ENCODE measurements at regions not wholly inside any gene's neighbourhood (a gene's known extent, or its start where the extent isn't known, plus 50 kb on each side); places are given as distances from the start of the nearest gene placed in this dataset.

DNA sequence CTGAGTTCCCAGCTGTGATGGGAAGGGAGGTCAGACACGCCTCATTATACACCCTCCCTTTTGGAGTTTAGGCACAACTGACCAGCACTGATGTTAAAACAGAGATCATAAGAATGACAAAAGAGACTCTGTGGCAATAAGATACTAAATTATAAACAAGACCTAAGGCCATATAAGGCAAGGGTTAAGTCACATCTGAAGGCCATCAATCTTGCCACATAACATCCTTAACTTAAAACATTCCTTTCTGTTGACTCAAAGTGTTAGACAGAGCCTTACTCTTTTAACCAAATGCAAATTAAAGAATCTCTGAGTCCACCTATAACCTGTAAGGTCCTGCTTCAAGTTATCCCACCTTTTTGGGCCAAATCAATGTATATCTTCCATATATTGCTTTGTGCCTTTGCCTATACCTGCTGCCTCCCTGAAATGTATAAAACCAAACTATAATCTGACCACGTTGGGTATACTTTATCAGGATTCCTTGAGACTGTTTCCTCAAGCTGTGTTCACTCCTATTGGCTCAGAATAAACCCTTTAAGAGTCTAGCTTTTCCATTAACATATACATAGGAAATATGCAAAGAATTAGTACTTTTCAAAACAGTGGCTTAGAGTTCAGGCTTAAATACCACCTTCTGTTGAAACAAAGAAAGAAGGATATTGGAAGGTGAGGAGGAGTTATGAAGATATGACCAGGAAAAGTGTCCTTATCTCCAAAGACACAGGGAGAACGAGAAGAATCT, 214.4 kb upstream of the PPP1R2C start:
- DNase-seq (ENCODE audit: low spot score) = no peak
- 73% methylated on average over 3 of the region's 3 CpGs for WGBS
- no peak overlapping the region for H3K4me3 ChIP-seq (ENCODE audit: low read depth in 1 of 3, low read length in 3 of 3)
- H3K27ac ChIP-seq (ENCODE audit: low read depth in 1 of 2, low read length in 2 of 2) = no peak overlapping the region
- peaks cover 0 to 2% (median 0%) of the 10 kb centered on the region in 4 donors for H3K27me3 ChIP-seq (ENCODE audit: control insufficient read depth in 4 of 4, insufficient read depth in 4 of 4, low read length in 3 of 4)
- TF ChIP-seq HNF4A (conservative IDR thresholded peaks at IDR 0.05) = no peak
- TF ChIP-seq YY1 (IDR thresholded peaks at IDR 0.05) = no peak
- TF ChIP-seq HNF4G (IDR thresholded peaks at IDR 0.05) = no peak
- TF ChIP-seq EGR1 (IDR thresholded peaks at IDR 0.05; ENCODE audit: low read depth in 2 of 2) = no peak
- no peak for TF ChIP-seq JUND (IDR thresholded peaks at IDR 0.05)
- no peak for TF ChIP-seq REST (IDR thresholded peaks at IDR 0.05)
- TF ChIP-seq NR2F2 (IDR thresholded peaks at IDR 0.05) = no peak
- no peak for TF ChIP-seq SP1 (IDR thresholded peaks at IDR 0.05)
- TF ChIP-seq, protein P1, sequence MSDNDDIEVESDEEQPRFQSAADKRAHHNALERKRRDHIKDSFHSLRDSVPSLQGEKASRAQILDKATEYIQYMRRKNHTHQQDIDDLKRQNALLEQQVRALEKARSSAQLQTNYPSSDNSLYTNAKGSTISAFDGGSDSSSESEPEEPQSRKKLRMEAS (IDR thresholded peaks at IDR 0.05) = no peak
- TF ChIP-seq RXRA (IDR thresholded peaks at IDR 0.05) = no peak
- TF ChIP-seq ATF3 (IDR thresholded peaks at IDR 0.05) = no peak
- TF ChIP-seq RAD21 (IDR thresholded peaks at IDR 0.05) = no peak
- no peaks in the 10 kb centered on the region for H3K4me1 ChIP-seq (ENCODE audit: control insufficient read depth in 4 of 4, insufficient read depth in 4 of 4, low read length in 3 of 4)
- no peaks in the 10 kb centered on the region for H3K36me3 ChIP-seq (ENCODE audit: control insufficient read depth in 4 of 4, insufficient read depth in 3 of 4, low read depth in 1 of 4, low read length in 3 of 4)
- no peaks in the 10 kb centered on the region for H3K9me3 ChIP-seq (ENCODE audit: control insufficient read depth in 4 of 4, low read length in 3 of 4)
- no peak overlapping the region for H3K9ac ChIP-seq (ENCODE audit: low read depth in 1 of 2, low read length in 2 of 2)

DNA sequence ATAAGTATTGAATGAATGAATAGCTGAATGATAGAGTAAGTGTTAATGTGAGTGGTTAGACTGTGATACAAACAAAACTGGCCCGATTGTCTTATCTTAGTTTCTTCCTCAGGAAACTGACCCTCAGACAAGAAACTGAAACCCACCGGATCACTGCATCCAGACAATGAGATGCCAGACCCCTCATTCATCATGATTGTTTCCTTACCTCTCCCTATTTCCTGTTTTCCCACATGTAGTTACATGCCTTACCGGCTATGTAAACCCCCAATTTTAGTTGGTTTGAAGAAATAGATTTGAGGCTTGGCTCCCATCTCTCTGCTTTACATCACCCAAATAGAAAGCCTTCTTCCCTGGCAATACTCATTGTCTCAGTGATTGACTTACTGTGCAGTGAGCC, 218.9 kb upstream of the PPP1R2C start:
- Histone ChIP-seq H3K9me3 (ENCODE audit: control insufficient read depth in 4 of 4, low read length in 3 of 4) (no peaks in the 10 kb centered on the region), H3K27ac (ENCODE audit: low read depth in 1 of 2, low read length in 2 of 2) (no peak overlapping the region), H3K4me3 (ENCODE audit: low read depth in 1 of 3, low read length in 3 of 3) (no peak overlapping the region), H3K27me3 (ENCODE audit: control insufficient read depth in 4 of 4, insufficient read depth in 4 of 4, low read length in 3 of 4) (peaks cover 0 to 2% (median 0%) of the 10 kb centered on the region in 4 donors), H3K36me3 (ENCODE audit: control insufficient read depth in 4 of 4, insufficient read depth in 3 of 4, low read depth in 1 of 4, low read length in 3 of 4) (no peaks in the 10 kb centered on the region), H3K9ac (ENCODE audit: low read depth in 1 of 2, low read length in 2 of 2) (no peak overlapping the region), H3K4me1 (ENCODE audit: control insufficient read depth in 4 of 4, insufficient read depth in 4 of 4, low read length in 3 of 4) (no peaks in the 10 kb centered on the region)
- 54% methylated on average over 3 of the region's 3 CpGs for WGBS
- DNase-seq (ENCODE audit: low spot score) = no peak
- TF ChIP-seq SP1 (IDR thresholded peaks at IDR 0.05) (no peak), NR2F2 (IDR thresholded peaks at IDR 0.05) (no peak), ATF3 (IDR thresholded peaks at IDR 0.05) (no peak), REST (IDR thresholded peaks at IDR 0.05) (no peak), FOXA1 (IDR thresholded peaks at IDR 0.05) (no peak), GABPA (IDR thresholded peaks at IDR 0.05 in 1 of 2, conservative IDR thresholded peaks at IDR 0.05 in 1 of 2) (no peak), HNF4A (conservative IDR thresholded peaks at IDR 0.05) (no peak), RXRA (IDR thresholded peaks at IDR 0.05) (no peak), EGR1 (IDR thresholded peaks at IDR 0.05; ENCODE audit: low read depth in 2 of 2) (no peak), ZBTB33 (IDR thresholded peaks at IDR 0.05) (no peak), TAF1 (conservative IDR thresholded peaks at IDR 0.05) (no peak), YY1 (IDR thresholded peaks at IDR 0.05) (no peak), JUND (IDR thresholded peaks at IDR 0.05) (no peak), RAD21 (IDR thresholded peaks at IDR 0.05) (no peak), HNF4G (IDR thresholded peaks at IDR 0.05) (no peak), FOXA2 (IDR thresholded peaks at IDR 0.05) (no peak)
- TF ChIP-seq, protein P1 (IDR thresholded peaks at IDR 0.05) = no peak
- TF ChIP-seq, protein P2, sequence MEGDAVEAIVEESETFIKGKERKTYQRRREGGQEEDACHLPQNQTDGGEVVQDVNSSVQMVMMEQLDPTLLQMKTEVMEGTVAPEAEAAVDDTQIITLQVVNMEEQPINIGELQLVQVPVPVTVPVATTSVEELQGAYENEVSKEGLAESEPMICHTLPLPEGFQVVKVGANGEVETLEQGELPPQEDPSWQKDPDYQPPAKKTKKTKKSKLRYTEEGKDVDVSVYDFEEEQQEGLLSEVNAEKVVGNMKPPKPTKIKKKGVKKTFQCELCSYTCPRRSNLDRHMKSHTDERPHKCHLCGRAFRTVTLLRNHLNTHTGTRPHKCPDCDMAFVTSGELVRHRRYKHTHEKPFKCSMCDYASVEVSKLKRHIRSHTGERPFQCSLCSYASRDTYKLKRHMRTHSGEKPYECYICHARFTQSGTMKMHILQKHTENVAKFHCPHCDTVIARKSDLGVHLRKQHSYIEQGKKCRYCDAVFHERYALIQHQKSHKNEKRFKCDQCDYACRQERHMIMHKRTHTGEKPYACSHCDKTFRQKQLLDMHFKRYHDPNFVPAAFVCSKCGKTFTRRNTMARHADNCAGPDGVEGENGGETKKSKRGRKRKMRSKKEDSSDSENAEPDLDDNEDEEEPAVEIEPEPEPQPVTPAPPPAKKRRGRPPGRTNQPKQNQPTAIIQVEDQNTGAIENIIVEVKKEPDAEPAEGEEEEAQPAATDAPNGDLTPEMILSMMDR (IDR thresholded peaks at IDR 0.05; ENCODE audit: low read depth, low read length, missing input control) = no peak

All from liver (tissue), 8 donors.